ENCODE measurements at regions not wholly inside any gene's neighbourhood (a gene's known extent, or its start where the extent isn't known, plus 50 kb on each side); places are given as distances from the start of the nearest gene placed in this dataset.

GRCh38 chr12:83361475-83361874 is 674.8 kb downstream of the TMTC2 start:
- Histone ChIP-seq H3K79me2 (ENCODE audit: control insufficient read depth, insufficient read depth, low read length) (no peaks in the 10 kb centered on the region), H3K9ac (ENCODE audit: control insufficient read depth, extremely low read depth, insufficient read depth, low read length) (no peak overlapping the region), H3K36me3 (ENCODE audit: control insufficient read depth in 2 of 2, extremely low read depth in 1 of 2, insufficient read depth in 2 of 2, low read length in 2 of 2) (no peaks in the 10 kb centered on the region), H3K4me1 (ENCODE audit: control insufficient read depth, extremely low read depth, insufficient read depth, low read length) (no peaks in the 10 kb centered on the region), H2AFZ (ENCODE audit: control insufficient read depth, low read length) (no peak overlapping the region), H4K20me1 (ENCODE audit: control insufficient read depth, extremely low read depth, insufficient read depth, low read length) (no peaks in the 10 kb centered on the region), H3K27me3 (ENCODE audit: control insufficient read depth, extremely low read depth, insufficient read depth, low read length) (no peaks in the 10 kb centered on the region), H3K9me1 (ENCODE audit: control insufficient read depth, extremely low read depth, insufficient read depth, low read length) (no peaks in the 10 kb centered on the region), H3K4me2 (ENCODE audit: control insufficient read depth, extremely low read depth, insufficient read depth, low read depth, low read length) (no peak overlapping the region), H3K9me3 (ENCODE audit: control insufficient read depth, low read depth, low read length) (no peaks in the 10 kb centered on the region), H3K4me3 (ENCODE audit: control insufficient read depth in 2 of 3, extremely low read depth in 1 of 3, insufficient read depth in 2 of 3, low read depth in 1 of 3, low read length in 3 of 3) (no peak overlapping the region), H3K27ac (ENCODE audit: control insufficient read depth, insufficient read depth, low read length) (no peak overlapping the region)
- dilution Hi-C loops (cut with MboI; ENCODE audit: extremely low pct_ligation_motif_present, low sequenced_read_pairs) = no loop called here
- no peak for DNase-seq (ENCODE audit: low read depth, low spot score)
- FAIRE-seq = no peak
- no peak for TF ChIP-seq CTCF (optimal IDR thresholded peaks at IDR 0.05 in 1 of 3, IDR thresholded peaks at IDR 0.05 in 1 of 3, conservative IDR thresholded peaks at IDR 0.05 in 1 of 3; ENCODE audit: extremely low read depth in 1 of 3, insufficient read depth in 2 of 3, low read length in 3 of 3)
- no peak for TF ChIP-seq EZH2 (IDR thresholded peaks at IDR 0.05; ENCODE audit: low read length)

- Histone ChIP-seq H3K9me3 (ENCODE audit: control insufficient read depth, low read depth, low read length) (no peaks in the 10 kb centered on the region), H3K9me1 (ENCODE audit: control insufficient read depth, extremely low read depth, insufficient read depth, low read length) (no peaks in the 10 kb centered on the region), H3K9ac (ENCODE audit: control insufficient read depth, extremely low read depth, insufficient read depth, low read length) (no peak overlapping the region), H2AFZ (ENCODE audit: control insufficient read depth, low read length) (no peak overlapping the region), H3K36me3 (ENCODE audit: control insufficient read depth in 2 of 2, extremely low read depth in 1 of 2, insufficient read depth in 2 of 2, low read length in 2 of 2) (no peaks in the 10 kb centered on the region), H3K4me1 (ENCODE audit: control insufficient read depth, extremely low read depth, insufficient read depth, low read length) (no peaks in the 10 kb centered on the region), H3K27ac (ENCODE audit: control insufficient read depth, insufficient read depth, low read length) (no peak overlapping the region), H3K27me3 (ENCODE audit: control insufficient read depth, extremely low read depth, insufficient read depth, low read length) (no peaks in the 10 kb centered on the region), H3K4me3 (ENCODE audit: control insufficient read depth in 2 of 3, extremely low read depth in 1 of 3, insufficient read depth in 2 of 3, low read depth in 1 of 3, low read length in 3 of 3) (no peak overlapping the region), H4K20me1 (ENCODE audit: control insufficient read depth, extremely low read depth, insufficient read depth, low read length) (no peaks in the 10 kb centered on the region), H3K4me2 (ENCODE audit: control insufficient read depth, extremely low read depth, insufficient read depth, low read depth, low read length) (no peak overlapping the region), H3K79me2 (ENCODE audit: control insufficient read depth, insufficient read depth, low read length) (no peaks in the 10 kb centered on the region)
- FAIRE-seq (no peak), DNase-seq (ENCODE audit: low read depth, low spot score) (no peak)
- TF ChIP-seq EZH2 (IDR thresholded peaks at IDR 0.05; ENCODE audit: low read length) = no peak
- TF ChIP-seq CTCF (optimal IDR thresholded peaks at IDR 0.05 in 1 of 3, IDR thresholded peaks at IDR 0.05 in 1 of 3, conservative IDR thresholded peaks at IDR 0.05 in 1 of 3; ENCODE audit: extremely low read depth in 1 of 3, insufficient read depth in 2 of 3, low read length in 3 of 3) = no peak
- dilution Hi-C loops (cut with MboI; ENCODE audit: extremely low pct_ligation_motif_present, low sequenced_read_pairs) = no loop called here
These were observed 674.4 kb downstream of the TMTC2 start for GRCh38 chr12:83361071-83361470.

Data from keratinocyte (primary cell).